Activated CD4-positive, alpha-beta T cell treated with anti-CD3 and anti-CD28 coated beads, Interleukin-2, Interleukin-6, amounts not matched to agents 100 ng/mL and 50 ng/mL, durations not matched to agents 16 hours and 8 hours (primary cell): ENCODE measurements at regions not wholly inside any gene's neighbourhood (a gene's known extent, or its start where the extent isn't known, plus 50 kb on each side); places are given as distances from the start of the nearest gene placed in this dataset.
"Not testable (repeated sequence)": the region's sequence is repeated elsewhere in the genome, so short reads cannot be mapped to it uniquely, and the experiment has no call there.

Experiments used
- DNase-seq: peaks from one replicate; pipeline ENCODE4 v3.0.0-alpha.2; 2020

DNA sequence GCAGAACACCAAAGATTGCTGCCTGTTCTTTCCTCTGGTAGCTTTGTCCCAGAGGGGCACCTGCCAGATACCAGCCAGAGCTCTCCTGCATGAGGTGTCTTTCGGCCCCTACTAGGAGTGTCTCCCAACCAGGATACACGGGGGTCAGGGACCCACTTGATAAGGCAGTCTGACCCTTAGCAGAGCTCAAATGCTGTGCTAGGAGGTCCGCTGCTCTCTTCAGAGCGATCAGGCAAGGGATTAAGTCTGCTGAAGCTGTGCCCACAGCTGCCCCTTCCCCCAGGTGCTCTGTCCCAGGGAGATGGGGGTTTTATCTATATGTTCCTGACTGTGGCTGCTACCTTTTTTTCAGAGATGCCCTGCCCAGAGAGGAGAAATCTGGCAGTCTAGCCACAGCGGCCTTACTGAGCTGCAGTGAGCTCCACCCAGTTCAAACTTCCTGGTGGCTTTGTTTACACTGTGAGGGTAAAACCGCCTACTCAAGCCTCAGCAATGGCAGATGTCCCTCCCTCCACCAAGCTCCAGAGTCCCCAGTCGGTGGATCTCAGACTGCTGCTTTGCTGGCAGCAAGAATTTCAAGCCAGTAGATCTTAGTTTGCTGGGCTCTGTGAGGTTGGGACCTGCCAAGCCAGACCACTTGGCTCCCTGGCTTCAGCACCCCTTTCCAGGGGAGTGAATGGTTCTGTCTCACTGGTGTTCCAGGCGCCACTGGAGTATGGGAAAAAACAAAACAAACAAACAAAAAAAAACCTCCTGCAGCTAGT is 52.0 kb upstream of the TMTC2 start:
- not testable (repeated sequence) for DNase-seq

DNA sequence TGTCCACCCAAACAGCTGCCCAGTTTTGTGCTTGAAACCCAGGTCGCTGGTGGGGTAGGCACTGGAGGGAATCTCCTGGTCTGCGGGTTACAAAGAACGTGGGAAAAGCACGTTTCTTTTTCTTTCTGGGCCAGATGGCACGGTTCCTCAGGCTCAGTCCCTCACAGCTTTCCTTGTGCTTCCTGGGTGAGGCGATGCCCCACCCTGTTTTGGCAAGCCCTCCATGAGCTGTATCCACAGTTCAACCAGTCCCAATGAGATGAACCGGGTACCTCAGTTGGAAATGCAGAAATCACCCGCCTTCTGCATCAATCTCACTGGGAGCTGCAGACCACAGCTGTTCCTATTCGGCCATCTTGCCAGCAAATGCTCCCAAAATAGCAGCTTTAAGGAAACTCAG is 51.4 kb upstream of the TMTC2 start:
- no peak for DNase-seq
